HG03460 (cell line): ENCODE measurements at regions not wholly inside any gene's neighbourhood (a gene's known extent, or its start where the extent isn't known, plus 50 kb on each side); places are given as distances from the start of the nearest gene placed in this dataset.

ENCODE experiments used
- ATAC-seq: cut with Tn5 transposase; IDR thresholded peaks from one replicate; pipeline ENCODE4 v1.9.1; 2021; ENCODE audit not compliant: unreplicated experiment

GRCh38 chr6:113122060-113122459, 735.1 kb upstream of the MARCKS start:
- no peak for ATAC-seq

DNA sequence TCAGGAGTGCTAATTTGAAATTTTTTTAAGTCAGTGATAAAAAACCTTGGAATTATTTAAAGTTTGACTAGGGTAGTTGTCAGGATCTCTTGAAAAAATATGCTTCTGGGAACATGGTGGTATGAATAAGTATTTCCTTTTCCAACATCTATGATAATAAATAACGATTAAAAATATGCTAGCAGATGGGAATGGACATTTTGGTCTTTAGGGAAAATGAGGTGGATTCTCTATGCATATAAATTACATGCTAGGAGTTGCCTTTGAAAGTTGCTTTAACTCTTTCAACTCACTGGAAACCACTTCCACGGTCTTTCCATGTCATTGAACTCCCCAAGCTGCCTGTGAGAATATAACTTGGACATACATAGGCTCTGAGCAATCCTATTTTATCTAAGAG, 731.5 kb upstream of the MARCKS start:
- ATAC-seq, result no peak

DNA sequence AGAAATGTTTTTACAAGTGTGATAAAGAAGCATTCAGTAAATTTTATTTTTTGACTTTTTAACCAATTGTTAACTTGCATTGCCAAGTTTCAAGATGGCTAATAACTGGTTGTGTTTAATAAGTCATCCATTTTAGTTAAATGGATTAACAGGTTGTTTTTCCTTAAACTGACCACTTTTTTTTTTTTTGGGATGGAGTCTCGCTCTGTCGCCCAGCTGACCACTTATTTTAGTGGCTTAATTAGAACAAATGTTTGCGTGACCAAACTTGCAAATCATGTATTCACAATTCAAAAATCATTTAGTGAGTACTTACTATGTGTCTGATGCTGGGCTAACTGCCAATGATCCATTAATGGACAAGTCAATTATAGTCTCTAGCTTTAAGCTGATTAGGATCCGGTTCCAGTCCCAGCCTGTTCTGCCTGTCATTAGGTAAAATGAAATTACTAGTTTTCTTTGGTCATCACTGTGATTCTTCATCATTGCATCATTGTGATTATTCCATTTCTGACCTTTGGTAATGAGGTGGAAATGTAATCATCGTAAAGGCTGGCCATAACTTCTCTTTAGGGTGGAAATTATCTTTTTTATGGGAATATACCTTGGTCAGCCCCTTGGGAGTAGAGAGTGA, 729.2 kb upstream of the MARCKS start:
- no peak for ATAC-seq

- ATAC-seq, result no peak
Observed at GRCh38 chr6:113128661-113129060, 728.5 kb upstream of the MARCKS start.

GRCh38 chr6:113129991-113130390, 727.2 kb upstream of the MARCKS start:
- no peak for ATAC-seq

- no peak for ATAC-seq
Observed at GRCh38 chr6:113137426-113137825, 719.7 kb upstream of the MARCKS start.

- ATAC-seq, result no peak
Observed at GRCh38 chr6:113140721-113141120, 716.4 kb upstream of the MARCKS start.

DNA sequence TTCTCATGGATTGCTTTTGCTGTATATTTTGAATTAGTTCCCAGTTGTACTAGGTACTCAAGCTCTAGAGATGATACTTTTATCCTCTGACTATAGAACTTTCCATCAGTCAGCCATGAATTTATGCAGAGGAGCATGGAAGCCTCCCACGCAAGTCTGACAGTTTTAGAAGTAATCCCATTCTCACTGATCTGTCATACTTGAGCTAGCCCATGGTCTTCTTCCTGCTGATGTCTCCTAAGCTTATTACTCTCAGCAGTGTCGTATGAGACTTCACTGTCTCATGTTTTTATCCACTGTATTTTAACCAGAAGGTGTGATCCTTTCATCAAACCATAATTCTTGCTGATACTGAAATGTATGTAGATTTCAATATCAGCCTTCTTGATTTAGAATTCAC, 715.2 kb upstream of the MARCKS start:
- no peak for ATAC-seq

GRCh38 chr6:113142671-113143174, 714.4 kb upstream of the MARCKS start:
- no peak for ATAC-seq

DNA sequence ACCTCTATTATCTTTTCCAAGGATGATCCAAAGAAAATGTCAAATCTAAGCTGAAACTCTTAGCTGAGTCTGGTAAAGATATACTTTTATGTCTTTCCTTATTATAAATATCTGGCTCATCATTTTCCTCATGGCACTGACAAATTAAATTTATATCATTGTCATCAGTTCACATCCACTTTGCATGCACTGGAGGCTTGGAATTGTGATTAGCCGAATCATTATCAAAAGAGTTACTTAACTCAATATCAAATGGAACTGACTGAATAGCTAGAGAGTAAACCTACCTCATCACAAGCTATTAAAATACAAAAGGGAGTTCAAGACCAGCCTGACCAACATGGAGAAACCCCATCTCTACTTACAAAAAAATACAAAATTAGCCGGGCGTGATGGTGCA, 713.9 kb upstream of the MARCKS start:
- no peak for ATAC-seq

- ATAC-seq, result no peak
Observed at GRCh38 chr6:113144117-113144516, 713.0 kb upstream of the MARCKS start.

- no peak for ATAC-seq
Observed at GRCh38 chr6:113146878-113147277, 710.3 kb upstream of the MARCKS start.

GRCh38 chr6:113147544-113147943, 709.6 kb upstream of the MARCKS start:
- no peak for ATAC-seq

- ATAC-seq, result no peak
Observed at GRCh38 chr6:113148566-113148965, 708.6 kb upstream of the MARCKS start.

DNA sequence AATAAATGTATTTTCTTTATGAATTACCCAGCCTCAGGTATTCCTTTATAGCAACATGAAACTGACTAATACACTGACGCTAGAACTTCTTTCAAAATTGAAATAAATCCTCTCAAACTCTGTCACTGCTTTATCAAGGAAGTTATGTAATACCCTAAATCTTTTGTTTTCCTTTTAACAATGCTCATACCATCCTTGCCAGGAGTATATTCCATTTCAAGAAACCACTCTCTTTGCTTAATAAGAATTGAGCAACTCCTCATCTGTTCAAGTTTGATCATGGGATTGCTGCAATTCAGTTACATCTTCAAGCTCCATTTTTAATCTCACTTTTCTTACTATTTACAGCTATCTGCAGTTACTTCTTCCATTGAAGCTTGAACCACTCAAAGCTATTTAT, 707.6 kb upstream of the MARCKS start:
- no peak for ATAC-seq

DNA sequence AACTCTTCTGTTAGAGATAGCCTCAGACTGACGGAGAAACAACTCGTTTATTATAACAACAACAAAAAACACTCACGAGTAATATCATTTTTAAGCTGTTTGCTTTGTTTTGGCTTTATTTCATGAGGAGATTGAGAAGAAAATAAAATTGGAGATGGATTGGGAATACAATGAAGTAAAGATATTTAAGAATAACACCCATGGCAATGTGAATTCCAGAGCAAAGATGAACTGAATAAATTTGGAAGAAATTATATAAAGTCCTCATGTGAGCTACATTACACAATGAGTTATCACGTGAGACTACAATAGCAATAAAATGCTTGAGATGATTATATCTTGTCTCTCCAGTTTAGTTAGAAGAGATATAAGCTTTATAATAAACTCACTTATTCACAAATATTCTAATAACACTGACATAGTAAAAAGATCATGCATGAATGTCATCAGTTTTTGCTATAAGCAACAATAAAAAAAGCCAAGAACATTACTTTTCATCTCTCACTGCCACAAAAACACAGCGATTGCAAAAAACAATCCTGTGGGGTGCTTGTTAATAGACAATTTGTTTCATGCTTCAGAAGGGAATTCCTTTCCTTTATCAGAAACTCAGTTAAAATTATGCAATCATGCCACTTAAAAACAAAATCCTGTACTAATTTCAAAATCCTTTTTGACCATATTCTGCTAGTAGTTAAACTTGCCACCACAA, 696.7 kb upstream of the MARCKS start:
- ATAC-seq, result no peak

DNA sequence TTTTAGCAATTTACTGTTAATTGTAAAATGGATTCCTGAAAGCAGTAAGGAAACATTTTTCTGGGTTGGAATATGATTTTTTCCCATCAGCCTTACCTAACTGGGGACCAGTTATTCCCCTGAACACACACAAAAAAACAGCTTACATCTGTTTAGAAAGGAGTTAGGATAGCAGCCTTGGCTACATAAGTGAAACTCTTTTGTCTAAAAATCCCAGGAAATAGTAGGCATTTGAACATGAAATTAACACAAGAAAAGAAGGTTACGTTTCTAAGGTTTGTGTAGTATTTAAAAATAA, 696.2 kb upstream of the MARCKS start:
- no peak for ATAC-seq

DNA sequence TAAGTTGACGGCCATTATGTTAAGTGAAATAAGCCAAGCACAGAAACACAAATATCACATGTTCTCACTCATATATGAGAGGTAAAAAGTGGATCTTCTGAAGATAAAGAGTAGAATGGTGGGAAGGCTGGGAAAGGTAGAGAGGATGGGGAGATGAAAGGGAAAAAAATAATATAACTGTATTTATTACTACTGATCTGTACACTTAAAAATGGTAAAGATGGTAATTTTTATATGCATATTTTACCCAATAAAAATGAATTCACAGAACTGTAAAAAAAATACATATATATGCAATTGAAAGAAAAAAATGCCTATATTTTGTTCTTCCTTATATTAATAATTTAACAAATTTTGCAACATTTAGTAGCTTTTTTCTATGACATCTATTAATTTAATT, 694.4 kb upstream of the MARCKS start:
- no peak for ATAC-seq

- no peak for ATAC-seq
Observed at GRCh38 chr6:113168057-113168456, 689.1 kb upstream of the MARCKS start.

DNA sequence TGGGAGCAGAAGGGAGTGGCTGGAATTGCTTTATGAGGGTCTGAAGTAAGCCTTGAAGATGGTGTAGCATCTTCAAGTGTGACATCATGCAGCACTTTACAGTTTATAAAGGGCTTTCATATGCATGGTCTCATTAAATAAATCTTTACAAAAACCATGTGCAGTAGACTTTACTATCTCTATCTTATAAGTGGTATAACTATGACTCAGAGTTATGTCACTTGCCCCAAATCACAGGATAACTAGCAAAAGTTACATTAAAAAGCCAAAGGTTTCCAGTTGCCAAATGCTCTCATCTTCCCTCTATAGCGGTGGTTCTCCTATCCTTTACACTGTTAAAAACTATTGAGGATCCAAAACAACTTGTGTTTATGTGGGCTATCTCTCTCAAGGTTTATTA, 687.7 kb upstream of the MARCKS start:
- ATAC-seq, result no peak

GRCh38 chr6:113170454-113170853, 686.7 kb upstream of the MARCKS start:
- no peak for ATAC-seq

DNA sequence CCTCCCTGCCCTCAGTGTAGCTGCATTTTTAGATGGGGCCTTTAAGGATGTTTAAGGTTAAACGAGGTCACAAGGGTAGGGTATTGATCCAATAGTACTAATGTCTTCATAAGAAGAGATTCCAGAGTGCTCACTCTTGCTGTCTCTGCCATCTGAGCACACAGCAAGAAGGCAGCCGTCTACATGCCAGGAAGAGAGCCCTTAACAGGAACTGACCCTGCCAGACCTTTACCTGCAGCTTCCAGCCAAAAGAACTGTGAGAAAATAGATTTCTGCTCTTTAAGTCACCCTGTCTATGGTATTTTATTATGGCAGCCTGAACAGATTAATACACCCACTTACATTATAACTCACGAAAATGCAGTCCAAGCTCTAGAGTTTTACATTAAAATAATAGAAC, 685.3 kb upstream of the MARCKS start:
- no peak for ATAC-seq

DNA sequence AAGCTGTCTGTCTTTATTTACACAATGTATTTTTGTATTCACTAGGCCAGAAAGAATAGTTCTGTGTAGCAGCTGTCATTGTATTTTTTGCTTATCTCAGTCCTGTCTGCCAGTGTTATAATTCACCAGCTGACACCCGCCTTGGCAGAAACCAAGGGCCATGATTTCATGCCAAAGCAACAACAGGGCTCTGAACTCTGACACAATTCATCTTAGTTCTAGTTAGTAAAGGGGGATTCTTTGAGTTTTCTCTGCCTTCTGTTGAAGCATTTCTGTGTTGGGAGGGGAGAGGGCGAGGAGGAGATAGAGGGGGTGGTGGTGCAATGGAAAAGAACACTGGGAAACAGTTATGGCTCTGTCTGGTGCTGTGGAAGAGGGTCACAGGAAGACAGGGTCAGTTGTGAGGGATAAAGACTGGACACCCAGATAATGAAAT, 684.6 kb upstream of the MARCKS start:
- no peak for ATAC-seq
